ENCODE measurements at regions not wholly inside any gene's neighbourhood (a gene's known extent, or its start where the extent isn't known, plus 50 kb on each side); places are given as distances from the start of the nearest gene placed in this dataset.

DNA sequence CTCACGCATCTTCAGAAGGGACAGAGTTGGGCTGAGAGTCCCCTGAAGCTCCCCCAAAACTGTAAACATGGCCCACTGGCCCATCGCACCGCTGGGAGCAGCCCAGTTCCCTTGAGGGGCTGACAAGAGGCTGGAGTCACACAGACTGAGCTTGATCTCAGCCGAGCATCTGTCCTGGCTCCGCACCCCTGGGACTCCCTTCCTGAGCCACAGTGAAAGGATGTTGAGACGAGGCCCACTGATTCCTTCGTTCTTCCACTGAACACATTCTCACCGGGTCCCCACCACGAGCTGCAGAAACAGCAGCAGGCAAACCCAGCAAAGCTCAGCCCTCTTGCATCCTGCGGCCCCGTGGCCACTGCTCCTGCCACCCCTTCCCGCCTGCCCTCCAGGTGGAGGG is 145.9 kb upstream of the CIBAR2 start:
- DNase-seq: no peak

GRCh38 chr16:85258629-85259028 is 146.4 kb upstream of the CIBAR2 start:
- DNase-seq: no peak

DNA sequence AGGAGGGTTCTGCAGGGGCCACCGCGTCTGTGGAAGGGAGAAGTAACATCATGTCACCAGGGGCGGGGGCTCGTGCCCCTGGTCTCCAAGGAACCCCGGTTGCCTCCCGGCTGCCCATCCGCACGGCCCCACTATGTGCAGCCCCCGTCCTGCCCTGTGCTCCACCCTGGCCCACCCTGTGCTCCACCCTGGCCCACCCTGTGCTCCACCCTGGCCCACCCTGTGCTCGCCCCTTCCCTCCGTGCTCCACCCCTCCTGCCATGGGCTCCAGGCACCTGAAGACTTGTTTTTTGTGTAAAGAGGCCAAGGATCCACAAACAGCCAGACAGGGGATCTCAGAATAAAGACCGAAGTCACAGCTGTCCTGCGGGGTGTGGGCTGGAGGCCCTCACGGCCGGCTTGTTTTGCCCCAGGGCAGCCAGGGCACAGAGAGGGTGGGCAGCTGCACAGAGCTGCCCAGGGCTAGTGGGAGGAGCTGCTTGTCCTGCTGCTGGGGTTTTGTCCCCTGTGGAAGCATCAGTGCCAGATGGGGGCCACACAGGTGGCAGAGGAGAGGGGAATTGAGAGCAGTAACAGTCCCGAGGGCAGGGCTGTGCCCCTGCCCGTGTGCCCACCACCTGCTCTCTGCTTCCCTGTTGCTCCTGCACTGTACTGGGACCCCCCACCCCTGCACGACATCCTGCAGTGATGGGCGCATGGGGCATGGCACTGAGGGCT is 147.0 kb upstream of the CIBAR2 start:
- no peak for DNase-seq

DNA sequence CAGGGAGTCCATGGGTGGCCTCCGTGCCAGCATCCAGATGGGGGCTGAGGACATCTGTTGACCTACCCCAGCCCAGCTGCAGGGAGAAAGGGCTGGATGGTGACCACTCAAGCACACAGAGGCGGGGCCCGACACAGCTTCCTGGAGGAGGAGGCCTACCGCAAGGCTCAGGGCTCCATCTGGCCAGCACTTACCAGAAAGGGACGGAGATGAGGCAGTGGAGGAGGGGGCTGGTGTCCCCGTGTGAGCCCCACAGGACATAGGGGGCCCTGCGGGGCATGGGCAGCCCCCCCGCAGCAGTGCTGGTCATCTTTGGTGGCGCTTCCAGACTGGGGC is 147.5 kb upstream of the CIBAR2 start:
- DNase-seq: no peak

DNA sequence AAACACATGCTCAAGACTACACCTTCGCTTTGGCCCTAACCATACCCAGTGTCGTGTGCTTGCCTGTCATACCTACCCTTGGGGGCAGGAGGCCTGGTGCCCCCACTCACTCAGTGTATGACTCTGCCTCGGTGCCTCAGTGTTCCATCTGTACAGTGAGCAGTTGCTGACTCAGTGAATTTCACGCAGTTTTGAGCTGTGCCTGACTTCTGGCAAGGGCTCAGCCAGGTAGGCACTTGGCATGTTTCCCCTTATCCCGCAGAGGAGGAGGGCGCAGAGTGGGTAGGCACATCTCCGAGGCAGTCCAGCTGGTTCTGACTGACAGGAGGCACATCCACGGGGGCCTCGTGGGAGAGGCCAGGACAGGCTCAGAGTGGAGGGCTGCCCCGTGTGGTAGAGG is 148.9 kb upstream of the CIBAR2 start:
- DNase-seq: no peak

- no peak for DNase-seq
These were observed 149.6 kb upstream of the CIBAR2 start for GRCh38 chr16:85261657-85262557.

GRCh38 chr16:85262558-85263238 is 150.4 kb upstream of the CIBAR2 start:
- no peak for DNase-seq

DNA sequence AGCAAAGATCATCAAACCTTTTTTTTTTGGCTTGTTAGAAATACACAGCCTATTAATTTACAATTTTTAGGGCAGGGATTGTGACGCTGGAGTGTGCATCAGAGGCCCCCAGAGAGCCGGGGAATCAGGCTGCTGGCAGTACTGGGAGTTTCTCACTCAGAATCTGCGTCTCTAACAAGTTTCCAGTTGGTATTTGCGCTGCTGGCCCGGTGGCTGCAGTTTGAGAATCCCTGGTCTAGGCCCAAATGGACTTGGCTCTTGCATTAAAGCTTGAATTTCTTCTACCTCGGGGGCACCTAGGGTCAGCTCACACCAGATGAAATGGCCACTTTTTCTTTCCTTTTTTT is 150.9 kb upstream of the CIBAR2 start:
- no peak for DNase-seq

DNA sequence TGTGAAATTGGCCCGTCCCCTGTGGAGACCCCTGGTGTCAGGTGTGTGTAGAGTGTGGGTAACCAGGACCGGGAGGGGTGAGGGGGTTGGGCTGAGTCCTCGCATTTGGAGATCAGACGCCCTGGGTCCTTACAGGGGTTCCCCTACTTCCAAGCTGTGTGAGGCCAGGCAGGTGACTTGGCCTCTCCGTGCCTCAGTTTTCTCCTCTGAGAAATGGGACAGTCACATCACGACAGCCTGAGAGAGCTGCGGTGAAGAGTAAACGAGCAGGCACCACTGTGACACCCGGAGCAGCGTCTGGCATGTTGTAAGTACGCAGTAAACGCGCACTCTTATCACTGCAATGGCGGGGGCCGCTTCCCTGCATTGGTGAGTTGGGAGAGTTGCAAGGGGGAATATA is 152.5 kb upstream of the CIBAR2 start:
- DNase-seq: no peak

- DNase-seq: no peak
These were observed 153.0 kb upstream of the CIBAR2 start for GRCh38 chr16:85265161-85265784.

- no peak for DNase-seq
These were observed 153.5 kb upstream of the CIBAR2 start for GRCh38 chr16:85265810-85266209.

GRCh38 chr16:85266857-85267256 is 154.6 kb upstream of the CIBAR2 start:
- DNase-seq: no peak

DNA sequence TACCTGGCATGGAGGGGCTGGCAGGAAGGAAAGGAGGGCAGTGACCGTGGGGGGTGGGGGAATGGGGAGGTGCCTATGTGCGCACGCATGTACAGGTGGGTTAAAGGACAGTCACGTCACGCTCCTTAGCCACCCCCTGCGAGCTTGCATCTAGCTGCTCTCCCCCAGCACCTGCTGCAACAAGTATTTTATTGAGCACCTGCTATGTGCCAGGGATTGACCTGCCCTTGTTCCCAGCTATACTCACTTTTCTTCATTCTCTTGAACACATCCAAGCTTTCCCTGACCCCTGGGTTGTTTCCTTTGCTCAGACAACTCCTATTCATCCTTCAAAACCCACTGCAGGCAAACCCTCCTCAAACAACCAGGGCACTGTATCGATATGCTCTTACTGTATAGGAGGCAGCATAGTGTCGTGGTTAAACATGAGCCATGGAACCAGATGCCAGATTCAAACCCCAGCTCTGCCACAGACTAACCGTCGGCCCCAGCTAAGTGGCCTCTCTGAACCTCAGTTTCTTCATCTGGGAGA is 155.2 kb upstream of the CIBAR2 start:
- DNase-seq: no peak

DNA sequence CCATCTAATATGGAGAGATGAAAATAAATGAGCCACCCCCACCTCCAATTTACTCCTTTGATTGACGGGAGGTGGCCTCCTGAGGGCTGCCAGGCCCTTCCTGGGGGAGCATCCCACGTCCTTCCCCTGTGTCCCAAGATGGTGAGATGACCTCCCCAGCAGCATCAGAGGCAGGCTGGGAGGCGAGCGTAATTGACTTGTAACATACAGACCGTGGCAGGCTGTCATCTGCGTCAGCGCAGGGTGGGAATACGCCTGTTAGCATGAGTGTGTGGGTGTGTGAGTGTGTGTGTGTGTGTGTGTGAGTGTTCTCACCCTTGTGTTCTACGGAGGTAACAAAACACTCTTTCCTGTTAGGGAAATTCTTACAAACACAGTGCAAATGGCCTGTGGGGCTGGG is 156.9 kb upstream of the CIBAR2 start:
- no peak for DNase-seq

GRCh38 chr16:85270374-85270773 is 158.1 kb upstream of the CIBAR2 start:
- no peak for DNase-seq

- DNase-seq: no peak
These were observed 158.9 kb upstream of the CIBAR2 start for GRCh38 chr16:85271198-85271597.

- DNase-seq: no peak
These were observed 161.0 kb upstream of the CIBAR2 start for GRCh38 chr16:85273293-85273692.

- no peak for DNase-seq
These were observed 162.2 kb upstream of the CIBAR2 start for GRCh38 chr16:85274501-85274900.

- DNase-seq: no peak
These were observed 162.7 kb upstream of the CIBAR2 start for GRCh38 chr16:85274924-85275323.

- no peak for DNase-seq
These were observed 163.4 kb upstream of the CIBAR2 start for GRCh38 chr16:85275533-85276249.

DNA sequence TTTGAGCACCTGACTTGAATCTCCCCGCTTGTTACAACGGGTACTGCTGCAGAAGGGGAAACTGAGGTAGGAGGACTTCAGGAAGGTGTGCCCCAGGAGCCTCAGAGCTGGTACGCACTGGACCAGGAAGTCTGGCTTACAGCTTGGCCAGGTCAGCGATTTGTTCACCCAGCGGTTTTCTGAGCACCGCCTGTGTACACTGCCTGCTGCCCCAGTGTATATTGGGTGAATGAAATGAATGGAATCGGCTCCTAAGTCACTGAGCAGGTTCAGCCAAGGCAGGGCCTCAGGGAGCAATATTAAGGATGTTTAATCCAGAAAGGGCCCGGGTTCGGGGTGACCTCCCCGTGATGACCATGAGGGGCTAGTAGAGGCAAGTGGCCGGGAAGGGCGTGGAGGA is 164.0 kb upstream of the CIBAR2 start:
- no peak for DNase-seq

DNA sequence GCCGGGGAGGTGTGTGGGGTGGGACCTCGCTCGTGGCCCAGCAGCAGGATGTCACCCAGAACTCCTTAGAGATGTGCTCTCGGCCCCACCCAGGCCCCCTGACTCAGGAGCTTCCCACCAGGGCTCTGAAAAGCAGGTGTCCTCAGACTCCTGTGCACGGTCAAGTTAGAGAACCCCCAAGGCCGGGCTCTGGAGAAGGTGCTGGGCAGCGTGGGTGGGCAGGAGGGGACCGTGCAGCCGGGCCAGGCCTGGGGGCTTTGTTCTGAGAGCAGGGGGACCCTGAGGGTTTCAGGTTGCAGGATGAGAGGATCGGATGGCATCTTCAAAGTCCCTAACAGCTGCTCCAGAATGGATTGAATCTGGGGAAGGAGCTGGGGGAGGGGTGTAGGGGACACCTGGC is 164.4 kb upstream of the CIBAR2 start:
- no peak for DNase-seq

- DNase-seq: no peak
These were observed 166.6 kb upstream of the CIBAR2 start for GRCh38 chr16:85278839-85279238.
